Skeletal muscle satellite cell (primary cell): ENCODE measurements at regions not wholly inside any gene's neighbourhood (a gene's known extent, or its start where the extent isn't known, plus 50 kb on each side); places are given as distances from the start of the nearest gene placed in this dataset.

Experiments used
- H3K27me3 ChIP-seq: 2 replicates; pipeline ENCODE4 v1.7.0; 2013; ENCODE audit warnings: low read length; ENCODE audit not compliant: control insufficient read depth, insufficient read depth
- H3K36me3 ChIP-seq: 2 replicates; pipeline ENCODE4 v1.7.0; 2013; ENCODE audit warnings: mild to moderate bottlenecking, control low read depth, low read length; ENCODE audit not compliant: insufficient read depth
- H3K4me1 ChIP-seq: 2 replicates; pipeline ENCODE4 v1.7.0; 2013; ENCODE audit warnings: low read length; ENCODE audit not compliant: control insufficient read depth, insufficient read depth
- H3K4me2 ChIP-seq: 2 replicates; pipeline ENCODE4 v1.7.0; 2013; ENCODE audit warnings: mild to moderate bottlenecking, low read length
- H3K4me3 ChIP-seq: 2 replicates; pipeline ENCODE4 v1.7.0; 2013; ENCODE audit warnings: low read length
- H3K9ac ChIP-seq: 2 replicates; pipeline ENCODE4 v1.7.0; 2013; ENCODE audit warnings: mild to moderate bottlenecking, low read depth, low read length, moderate library complexity
- H3K9me3 ChIP-seq: replicated peaks from 2 replicates; pipeline ENCODE4 v1.7.0; 2013; ENCODE audit warnings: mild to moderate bottlenecking, control low read depth, low read length

DNA sequence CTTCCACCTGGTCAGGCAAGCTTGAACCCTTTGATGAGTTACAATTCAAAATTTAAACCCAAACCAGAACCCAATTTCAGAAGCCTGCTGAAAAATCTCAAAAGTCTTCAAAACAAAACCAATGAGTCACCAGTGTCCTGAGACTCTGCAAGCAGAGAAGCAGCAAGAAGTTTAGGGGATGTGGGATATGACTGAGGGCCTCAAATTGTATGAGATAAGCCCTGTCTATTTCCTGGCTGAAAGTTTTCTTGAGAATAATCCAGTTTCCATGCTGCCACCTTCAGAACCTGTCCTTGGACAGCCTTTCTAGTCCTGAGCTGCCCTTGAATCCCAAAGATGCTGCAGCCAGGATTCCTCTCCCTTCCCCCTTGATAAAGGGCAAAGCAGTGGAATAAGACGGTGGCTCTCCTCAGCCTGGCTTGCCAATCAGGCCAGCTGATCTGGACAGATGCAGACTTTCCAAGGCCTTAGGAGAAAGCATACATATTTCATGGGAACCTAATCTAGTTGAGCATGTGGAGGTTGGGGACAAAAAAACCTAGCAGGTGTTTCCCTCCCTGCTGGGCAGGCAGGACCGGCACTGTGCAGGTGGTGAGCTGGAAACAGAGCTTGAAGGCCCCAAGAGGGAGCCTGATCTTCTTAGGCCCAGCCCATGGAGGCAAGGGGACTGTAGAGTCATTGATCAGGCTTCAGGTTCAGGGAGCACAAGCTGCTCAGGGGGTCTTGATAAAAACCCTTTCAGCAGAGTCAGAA, 278.0 kb upstream of the MGAT5 start:
- no peaks in the 10 kb centered on the region for H3K36me3 ChIP-seq
- no peak overlapping the region for H3K4me3 ChIP-seq
- H3K4me1 ChIP-seq: no peaks in the 10 kb centered on the region
- H3K27me3 ChIP-seq: no peaks in the 10 kb centered on the region
- H3K4me2 ChIP-seq: no peak overlapping the region
- H3K9me3 ChIP-seq: no peaks in the 10 kb centered on the region
- H3K9ac ChIP-seq: no peak overlapping the region

DNA sequence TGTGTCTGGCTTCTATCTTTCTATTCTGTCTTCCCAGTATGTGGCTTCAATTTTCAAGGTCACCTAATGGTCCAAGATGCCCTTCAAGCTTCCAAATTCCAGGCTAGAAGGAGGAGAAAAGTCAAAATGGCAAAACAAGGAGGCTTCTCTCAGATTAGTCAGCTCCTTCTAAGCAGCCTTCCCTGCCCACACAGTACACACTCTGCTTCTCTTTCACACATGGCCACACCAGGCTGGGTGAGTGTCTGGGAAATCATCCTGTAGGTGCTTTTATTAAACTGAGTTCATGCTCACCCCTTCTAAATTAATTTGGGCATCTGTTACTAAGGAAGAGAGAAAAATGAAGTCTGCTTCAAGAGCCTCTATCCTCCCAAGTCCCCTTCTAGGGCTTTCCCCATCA, 277.2 kb upstream of the MGAT5 start:
- Histone ChIP-seq H3K4me2 (no peak overlapping the region), H3K36me3 (no peaks in the 10 kb centered on the region), H3K4me1 (no peaks in the 10 kb centered on the region), H3K9ac (no peak overlapping the region), H3K4me3 (no peak overlapping the region), H3K9me3 (no peaks in the 10 kb centered on the region), H3K27me3 (no peaks in the 10 kb centered on the region)

DNA sequence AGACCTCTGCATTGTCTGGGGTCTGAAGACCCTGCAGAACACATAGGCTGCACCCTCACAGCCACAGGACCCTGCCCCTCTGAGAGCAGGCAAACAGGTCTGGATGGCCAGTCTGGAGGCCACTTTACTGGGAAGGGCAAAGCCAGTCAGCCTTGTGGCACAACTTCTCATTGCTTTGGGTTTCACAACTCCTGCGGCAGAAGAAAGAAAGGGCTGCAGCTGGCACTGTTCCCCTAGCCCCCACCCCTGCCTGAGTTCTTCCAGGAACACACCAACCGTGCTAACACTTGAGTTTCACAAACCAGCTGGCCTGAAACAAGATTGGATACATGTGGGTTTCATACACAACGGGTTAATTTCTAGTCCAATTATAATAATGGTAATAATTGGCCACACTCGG, 276.5 kb upstream of the MGAT5 start:
- Histone ChIP-seq H3K4me2 (no peak overlapping the region), H3K9me3 (no peaks in the 10 kb centered on the region), H3K4me3 (no peak overlapping the region), H3K36me3 (no peaks in the 10 kb centered on the region), H3K9ac (no peak overlapping the region), H3K27me3 (no peaks in the 10 kb centered on the region), H3K4me1 (no peaks in the 10 kb centered on the region)

DNA sequence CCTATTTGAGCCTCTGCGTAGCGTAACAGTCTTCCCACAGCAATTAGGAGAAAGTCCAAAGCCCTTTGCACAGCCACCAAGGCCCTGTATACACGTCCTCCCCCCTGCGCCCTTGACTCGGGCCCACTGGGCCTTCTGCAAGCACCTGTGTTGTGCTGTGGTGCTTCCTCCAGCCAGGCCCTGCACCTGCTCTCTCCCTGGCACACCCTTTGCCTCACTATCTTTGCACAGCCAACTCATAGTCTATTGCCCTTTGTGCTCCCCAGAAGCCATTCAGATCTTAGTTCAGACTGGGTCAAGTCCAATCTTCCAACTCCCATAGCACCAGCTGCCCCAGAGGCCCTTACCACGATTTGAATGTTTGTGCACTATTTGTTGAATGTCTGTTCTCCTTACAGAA, 271.6 kb upstream of the MGAT5 start:
- Histone ChIP-seq H3K9ac (no peak overlapping the region), H3K4me1 (no peaks in the 10 kb centered on the region), H3K4me2 (no peak overlapping the region), H3K36me3 (no peaks in the 10 kb centered on the region), H3K4me3 (no peak overlapping the region), H3K9me3 (no peaks in the 10 kb centered on the region), H3K27me3 (peaks cover 4% of the 10 kb centered on the region)

DNA sequence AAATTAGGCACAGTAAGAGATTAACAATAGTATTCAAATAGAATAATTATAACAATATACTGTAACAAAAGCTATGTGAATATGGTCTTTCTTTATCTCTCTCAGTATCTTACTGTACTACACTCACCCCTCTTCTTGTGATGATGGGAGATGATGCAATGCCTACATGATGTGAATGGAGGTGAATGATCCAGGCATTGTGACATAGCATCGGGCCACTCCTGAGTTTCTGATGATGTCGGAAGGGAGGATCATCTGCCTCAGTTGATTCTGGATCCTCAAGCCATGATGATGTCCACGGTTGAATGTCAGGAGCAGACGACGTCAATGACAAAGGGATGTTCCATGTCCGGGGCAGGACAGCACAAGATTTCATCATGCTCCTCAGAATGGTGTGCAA, 268.3 kb upstream of the MGAT5 start:
- Histone ChIP-seq H3K9ac (no peak overlapping the region), H3K36me3 (no peaks in the 10 kb centered on the region), H3K4me3 (no peak overlapping the region), H3K9me3 (no peaks in the 10 kb centered on the region), H3K4me1 (no peaks in the 10 kb centered on the region), H3K27me3 (peaks cover 4% of the 10 kb centered on the region), H3K4me2 (no peak overlapping the region)

DNA sequence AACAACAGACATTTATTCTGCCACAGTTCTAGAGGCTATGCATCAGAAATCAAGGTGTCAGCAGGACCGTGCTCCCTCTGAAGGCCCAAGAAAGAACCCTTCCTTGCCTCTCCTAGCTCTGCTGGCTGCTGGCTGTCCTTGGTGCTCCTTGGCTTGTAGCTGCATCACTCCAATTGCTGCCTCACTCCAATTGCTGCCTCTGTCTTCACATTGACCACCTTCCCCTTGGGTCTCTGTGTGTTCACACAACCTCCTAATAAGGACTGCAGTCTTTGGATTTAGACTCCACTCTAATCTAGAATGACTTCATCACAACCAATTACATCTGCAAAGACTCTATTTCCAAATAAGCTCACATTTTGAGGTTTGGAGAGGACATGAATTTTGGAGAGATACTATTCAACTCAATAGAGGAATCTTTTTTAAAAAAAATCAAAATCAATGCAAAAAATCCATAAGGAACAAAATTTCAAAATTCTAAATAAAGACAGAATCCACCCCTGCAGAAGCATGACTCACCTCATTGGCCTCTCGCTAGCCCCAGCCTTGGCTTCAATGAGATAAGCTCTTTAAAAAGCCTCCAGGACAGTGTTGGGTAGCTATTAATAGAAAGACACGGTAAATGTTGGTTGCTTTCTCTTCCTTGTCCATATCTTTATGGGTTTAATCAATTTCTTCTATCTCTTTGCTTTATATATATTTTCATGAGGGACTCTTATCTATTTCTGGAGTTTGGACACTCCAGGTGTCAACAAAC, 267.6 kb upstream of the MGAT5 start:
- no peaks in the 10 kb centered on the region for H3K9me3 ChIP-seq
- H3K9ac ChIP-seq: no peak overlapping the region
- no peak overlapping the region for H3K4me2 ChIP-seq
- no peaks in the 10 kb centered on the region for H3K36me3 ChIP-seq
- peaks cover 4% of the 10 kb centered on the region for H3K27me3 ChIP-seq
- H3K4me1 ChIP-seq: no peaks in the 10 kb centered on the region
- H3K4me3 ChIP-seq: no peak overlapping the region

DNA sequence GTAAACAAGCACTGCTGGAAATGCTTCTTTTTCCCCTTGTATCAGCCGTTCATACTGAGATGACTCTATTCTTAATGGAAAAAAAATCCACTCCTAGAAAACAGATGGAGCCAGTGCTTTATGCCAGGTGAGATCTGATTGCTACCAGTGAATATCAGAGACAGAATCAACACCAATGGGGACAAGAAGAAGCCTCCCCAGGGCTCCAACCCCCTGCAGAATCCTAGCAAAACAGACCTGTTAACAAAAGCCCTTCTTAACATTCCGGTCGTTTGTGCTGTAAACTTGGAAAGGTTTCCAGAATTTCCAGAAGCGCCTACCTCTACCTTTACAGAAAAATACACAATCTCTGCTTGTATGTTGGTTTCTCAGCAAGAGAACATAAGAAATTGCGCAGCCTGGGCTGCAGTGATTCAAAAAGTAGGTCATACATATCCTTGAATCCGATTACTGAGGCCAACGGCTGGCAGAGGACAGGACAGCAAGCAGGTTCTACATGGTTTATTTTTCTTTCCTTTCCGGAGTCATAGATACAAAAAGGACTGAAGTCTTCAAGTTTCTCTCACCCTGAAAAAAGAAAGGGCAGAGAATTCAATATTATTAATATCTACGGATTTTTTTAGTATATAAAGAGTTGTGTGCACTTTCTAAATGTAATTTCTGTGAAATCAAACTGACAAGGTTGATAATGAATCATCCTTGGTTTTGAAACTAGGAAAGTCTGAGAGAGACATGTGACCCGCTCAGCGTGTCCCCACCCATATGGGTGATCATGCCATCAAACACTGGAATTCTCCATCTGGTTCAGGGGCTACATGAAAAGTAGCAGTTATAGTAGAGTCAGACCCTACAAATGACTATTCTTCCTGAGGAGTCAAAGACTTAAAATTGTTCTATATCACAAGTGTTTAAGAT, 266.7 kb upstream of the MGAT5 start:
- no peaks in the 10 kb centered on the region for H3K36me3 ChIP-seq
- H3K27me3 ChIP-seq: peaks cover 4% of the 10 kb centered on the region
- H3K9ac ChIP-seq: no peak overlapping the region
- H3K9me3 ChIP-seq: no peaks in the 10 kb centered on the region
- H3K4me1 ChIP-seq: no peaks in the 10 kb centered on the region
- H3K4me2 ChIP-seq: no peak overlapping the region
- no peak overlapping the region for H3K4me3 ChIP-seq

DNA sequence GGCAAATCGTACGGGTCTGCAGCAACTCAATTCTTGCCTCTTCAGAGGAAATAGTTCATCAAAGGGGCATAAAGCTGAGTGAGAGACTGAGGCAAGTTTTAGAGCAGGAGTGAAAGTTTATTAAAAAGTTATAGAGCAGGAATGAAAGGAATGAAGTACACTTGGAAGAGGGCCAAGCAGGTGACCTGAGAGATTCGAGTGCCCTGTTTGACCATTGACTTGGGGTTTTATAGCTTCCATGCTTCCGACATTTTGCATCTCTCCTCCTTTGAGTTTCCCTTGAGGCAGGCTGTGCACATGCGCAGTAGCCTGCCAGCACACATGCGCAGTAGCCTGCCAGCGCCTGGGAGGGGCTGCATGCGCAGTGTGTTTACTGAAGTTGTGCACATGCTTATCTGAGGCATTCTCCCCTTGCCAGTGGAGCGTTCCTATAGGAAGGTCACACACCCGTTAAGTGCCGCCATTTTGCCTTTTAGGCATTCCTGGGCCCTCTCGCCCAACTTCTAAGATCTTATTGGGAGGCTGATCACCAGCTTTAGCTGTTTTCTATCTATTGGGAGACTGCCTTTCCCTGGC, 265.5 kb upstream of the MGAT5 start:
- H3K4me2 ChIP-seq: no peak overlapping the region
- H3K36me3 ChIP-seq: no peaks in the 10 kb centered on the region
- no peak overlapping the region for H3K9ac ChIP-seq
- H3K4me3 ChIP-seq: no peak overlapping the region
- no peaks in the 10 kb centered on the region for H3K9me3 ChIP-seq
- peaks cover 4% of the 10 kb centered on the region for H3K27me3 ChIP-seq
- H3K4me1 ChIP-seq: no peaks in the 10 kb centered on the region

DNA sequence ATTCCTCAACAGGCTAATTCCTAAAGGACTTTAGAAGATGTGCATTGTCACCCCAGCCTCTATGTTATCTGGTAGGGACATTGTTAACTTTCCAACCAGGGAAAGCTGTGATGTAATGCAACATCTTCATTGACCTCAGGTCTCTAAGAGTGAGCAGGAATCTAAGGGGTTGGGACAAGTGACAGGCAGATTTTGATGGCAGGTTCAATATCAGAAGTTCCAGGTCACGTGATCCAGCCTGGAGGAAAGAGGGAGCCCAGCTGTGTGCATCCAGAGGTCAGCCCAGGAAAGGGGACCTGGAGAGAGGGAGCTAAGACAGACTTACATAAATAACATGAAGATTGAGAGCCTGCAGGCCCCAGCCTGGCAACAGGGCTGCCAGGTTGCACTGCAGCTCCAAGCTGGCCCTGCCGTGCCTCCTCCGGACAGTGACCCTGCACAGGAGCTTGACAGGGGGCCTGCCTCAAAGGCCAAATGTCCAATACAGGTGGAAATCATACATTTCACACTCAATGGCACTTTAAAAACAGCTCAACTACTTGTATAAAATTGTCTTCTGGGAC, 262.2 kb upstream of the MGAT5 start:
- no peaks in the 10 kb centered on the region for H3K36me3 ChIP-seq
- H3K27me3 ChIP-seq: peaks cover 4% of the 10 kb centered on the region
- no peak overlapping the region for H3K4me2 ChIP-seq
- no peaks in the 10 kb centered on the region for H3K4me1 ChIP-seq
- H3K9me3 ChIP-seq: no peaks in the 10 kb centered on the region
- no peak overlapping the region for H3K4me3 ChIP-seq
- H3K9ac ChIP-seq: no peak overlapping the region

DNA sequence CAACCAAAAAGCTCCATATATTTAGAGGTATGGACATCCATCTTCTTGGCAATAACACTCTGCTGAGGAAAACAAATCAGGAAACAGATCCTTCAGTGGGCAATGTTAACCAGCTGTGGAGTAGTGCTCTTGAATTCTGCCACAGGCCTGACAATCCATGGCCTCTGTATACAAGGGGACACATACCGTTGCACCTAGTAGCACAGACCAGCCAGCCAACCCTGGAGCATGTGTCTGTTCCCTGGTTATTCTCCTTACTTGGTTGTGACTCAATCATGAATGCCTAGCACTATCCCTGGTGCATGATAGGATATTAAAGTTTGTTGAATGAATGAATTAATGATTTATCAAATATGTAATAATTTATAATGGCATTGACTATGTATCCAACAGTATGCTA, 261.4 kb upstream of the MGAT5 start:
- no peaks in the 10 kb centered on the region for H3K4me1 ChIP-seq
- no peak overlapping the region for H3K4me2 ChIP-seq
- no peak overlapping the region for H3K9ac ChIP-seq
- no peaks in the 10 kb centered on the region for H3K27me3 ChIP-seq
- no peaks in the 10 kb centered on the region for H3K9me3 ChIP-seq
- H3K4me3 ChIP-seq: no peak overlapping the region
- no peaks in the 10 kb centered on the region for H3K36me3 ChIP-seq

DNA sequence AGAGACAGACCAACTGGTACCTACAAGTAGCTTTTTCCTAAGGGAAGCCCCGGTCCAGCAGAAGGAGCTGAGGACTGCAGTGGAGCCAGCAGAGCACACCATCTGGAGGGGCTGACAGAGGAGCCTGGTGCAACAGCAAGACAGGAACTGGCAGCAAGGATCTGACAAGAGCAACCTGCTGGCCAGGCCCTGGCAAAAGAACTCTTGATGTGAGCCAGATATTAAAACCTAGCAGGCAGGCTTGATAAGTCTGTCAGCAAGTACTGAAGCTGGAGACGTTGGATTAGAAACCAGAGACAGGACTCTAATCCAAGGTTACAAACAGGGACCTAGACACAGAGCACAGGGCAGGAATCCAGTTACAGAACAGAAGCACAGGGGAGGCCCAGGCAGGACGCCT, 260.7 kb upstream of the MGAT5 start:
- Histone ChIP-seq H3K9ac (no peak overlapping the region), H3K9me3 (no peaks in the 10 kb centered on the region), H3K4me1 (no peaks in the 10 kb centered on the region), H3K36me3 (no peaks in the 10 kb centered on the region), H3K27me3 (no peaks in the 10 kb centered on the region), H3K4me2 (no peak overlapping the region), H3K4me3 (no peak overlapping the region)
